VCaP (cell line): ENCODE measurements at regions not wholly inside any gene's neighbourhood (a gene's known extent, or its start where the extent isn't known, plus 50 kb on each side); places are given as distances from the start of the nearest gene placed in this dataset.

Source experiments
- H3K27ac ChIP-seq: fragments of 450-650 bp; 2 replicates; pipeline ENCODE4 v1.5.1; 2017
- CTCF ChIP-seq: fragments of 450-650 bp; conservative IDR thresholded peaks from 2 replicates; pipeline ENCODE4 v1.5.1; 2017; ENCODE audit warnings: mild to moderate bottlenecking, moderate library complexity

GRCh38 chr5:5588887-5589826 is 166.7 kb downstream of the ICE1 start:
- no peak for TF ChIP-seq CTCF
- H3K27ac ChIP-seq, result no peak overlapping the region

GRCh38 chr5:5588386-5588785 is 165.9 kb downstream of the ICE1 start:
- no peak overlapping the region for H3K27ac ChIP-seq
- no peak for TF ChIP-seq CTCF

GRCh38 chr5:5587474-5587873 is 165.0 kb downstream of the ICE1 start:
- H3K27ac ChIP-seq, result no peak overlapping the region
- TF ChIP-seq CTCF, result no peak

GRCh38 chr5:5586721-5587120 is 164.2 kb downstream of the ICE1 start:
- TF ChIP-seq CTCF, result no peak
- no peak overlapping the region for H3K27ac ChIP-seq

GRCh38 chr5:5585751-5586341 is 163.4 kb downstream of the ICE1 start:
- TF ChIP-seq CTCF, result no peak
- H3K27ac ChIP-seq, result no peak overlapping the region

GRCh38 chr5:5584751-5585150 is 162.3 kb downstream of the ICE1 start:
- TF ChIP-seq CTCF, result no peak
- no peak overlapping the region for H3K27ac ChIP-seq

- no peak overlapping the region for H3K27ac ChIP-seq
- no peak for TF ChIP-seq CTCF
Observed at GRCh38 chr5:5584236-5584745, 161.8 kb downstream of the ICE1 start.
